GM12872 (cell line): ENCODE measurements at regions not wholly inside any gene's neighbourhood (a gene's known extent, or its start where the extent isn't known, plus 50 kb on each side); places are given as distances from the start of the nearest gene placed in this dataset.

Source experiments
- CTCF ChIP-seq: IDR thresholded peaks from 3 replicates; pipeline ENCODE4 v1.5.1; 2011; ENCODE audit warnings: low read depth, mild to moderate bottlenecking, low read length, moderate library complexity; ENCODE audit not compliant: insufficient read depth

GRCh38 chr4:57254754-57255153, 144.6 kb upstream of the IGFBP7 start:
- no peak for TF ChIP-seq CTCF

GRCh38 chr4:57249083-57249482, 138.9 kb upstream of the IGFBP7 start:
- no peak for TF ChIP-seq CTCF

- TF ChIP-seq CTCF: no peak
These were observed 132.9 kb upstream of the IGFBP7 start for GRCh38 chr4:57243076-57243475.

- TF ChIP-seq CTCF: no peak
These were observed 124.1 kb upstream of the IGFBP7 start for GRCh38 chr4:57234252-57234775.

- no peak for TF ChIP-seq CTCF
These were observed 123.2 kb upstream of the IGFBP7 start for GRCh38 chr4:57233386-57233785.

- TF ChIP-seq CTCF: no peak
These were observed 121.6 kb upstream of the IGFBP7 start for GRCh38 chr4:57231781-57232180.

GRCh38 chr4:57220734-57221133, 110.5 kb upstream of the IGFBP7 start:
- TF ChIP-seq CTCF: no peak
